Activated CD8-positive, alpha-beta memory T cell treated with anti-CD3 and anti-CD28 coated beads, Interleukin-2, amount 50 U/mL, for 48 hours (primary cell): ENCODE measurements at regions not wholly inside any gene's neighbourhood (a gene's known extent, or its start where the extent isn't known, plus 50 kb on each side); places are given as distances from the start of the nearest gene placed in this dataset.

ENCODE experiments used
- DNase-seq: peaks from one replicate; pipeline ENCODE4 v3.0.0-alpha.2; 2020

DNA sequence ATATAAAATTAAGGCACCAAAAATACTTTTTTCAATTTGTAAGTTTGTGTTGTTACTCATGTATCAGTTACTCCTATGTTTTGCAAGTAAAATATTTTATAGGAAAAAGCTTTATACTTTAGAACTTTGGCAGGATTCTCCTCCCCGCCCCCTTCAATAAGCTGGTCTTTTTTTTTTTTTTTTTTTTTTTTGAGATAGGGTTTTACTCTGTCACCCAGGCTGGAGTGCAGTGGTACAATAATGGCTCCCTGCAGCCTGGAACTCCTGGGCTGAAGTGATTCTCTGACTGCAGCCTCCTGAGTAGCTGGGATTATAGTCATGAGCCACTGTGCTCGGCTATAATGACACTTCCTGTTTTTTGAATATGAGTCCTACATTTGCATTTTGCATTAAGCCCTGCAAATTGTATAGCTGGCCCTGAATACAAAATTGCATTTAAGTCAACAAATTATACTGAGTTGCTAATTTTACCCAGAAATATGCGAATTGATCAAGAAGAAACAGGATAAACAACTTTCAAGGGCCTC lies 192.9 kb downstream of the PIK3R1 start:
- no peak for DNase-seq

DNA sequence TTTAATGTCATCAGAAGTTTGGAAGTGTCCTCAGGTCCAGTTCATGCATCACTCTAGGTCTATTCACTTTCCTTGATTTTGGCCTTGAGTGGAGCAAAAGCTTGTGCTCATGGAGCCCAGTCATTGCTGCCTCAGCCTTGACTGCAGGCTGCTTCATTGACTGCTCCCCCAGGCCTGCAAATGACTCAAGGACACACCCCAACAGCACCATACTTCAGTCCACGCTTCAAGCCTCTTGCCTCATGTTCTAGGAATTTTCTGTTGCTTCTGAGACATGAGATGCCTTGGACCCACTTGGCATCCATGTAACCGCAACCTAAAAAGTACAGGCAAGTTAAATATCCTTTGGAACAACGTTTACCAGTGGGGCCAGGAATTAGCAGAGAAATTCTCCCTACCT lies 193.7 kb downstream of the PIK3R1 start:
- no peak for DNase-seq

DNA sequence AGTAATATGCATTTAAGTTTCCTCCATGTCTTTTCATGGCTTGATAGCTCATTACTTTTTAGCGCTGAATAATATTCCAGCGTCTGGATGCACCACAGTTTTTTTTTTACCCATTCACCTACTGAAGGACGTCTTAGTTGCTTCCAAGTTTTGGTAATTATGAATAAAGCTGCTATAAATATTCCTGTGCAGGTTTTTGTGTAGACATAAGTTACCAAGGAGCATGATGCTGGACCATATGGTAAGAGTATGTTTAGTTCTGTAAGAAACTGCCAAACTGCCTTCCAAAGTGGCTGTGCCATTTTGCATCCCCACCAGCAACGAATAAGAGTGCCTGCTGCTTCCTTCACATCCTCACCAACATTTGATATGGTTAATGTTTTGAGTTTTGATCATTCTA lies 195.6 kb downstream of the PIK3R1 start:
- no peak for DNase-seq

DNA sequence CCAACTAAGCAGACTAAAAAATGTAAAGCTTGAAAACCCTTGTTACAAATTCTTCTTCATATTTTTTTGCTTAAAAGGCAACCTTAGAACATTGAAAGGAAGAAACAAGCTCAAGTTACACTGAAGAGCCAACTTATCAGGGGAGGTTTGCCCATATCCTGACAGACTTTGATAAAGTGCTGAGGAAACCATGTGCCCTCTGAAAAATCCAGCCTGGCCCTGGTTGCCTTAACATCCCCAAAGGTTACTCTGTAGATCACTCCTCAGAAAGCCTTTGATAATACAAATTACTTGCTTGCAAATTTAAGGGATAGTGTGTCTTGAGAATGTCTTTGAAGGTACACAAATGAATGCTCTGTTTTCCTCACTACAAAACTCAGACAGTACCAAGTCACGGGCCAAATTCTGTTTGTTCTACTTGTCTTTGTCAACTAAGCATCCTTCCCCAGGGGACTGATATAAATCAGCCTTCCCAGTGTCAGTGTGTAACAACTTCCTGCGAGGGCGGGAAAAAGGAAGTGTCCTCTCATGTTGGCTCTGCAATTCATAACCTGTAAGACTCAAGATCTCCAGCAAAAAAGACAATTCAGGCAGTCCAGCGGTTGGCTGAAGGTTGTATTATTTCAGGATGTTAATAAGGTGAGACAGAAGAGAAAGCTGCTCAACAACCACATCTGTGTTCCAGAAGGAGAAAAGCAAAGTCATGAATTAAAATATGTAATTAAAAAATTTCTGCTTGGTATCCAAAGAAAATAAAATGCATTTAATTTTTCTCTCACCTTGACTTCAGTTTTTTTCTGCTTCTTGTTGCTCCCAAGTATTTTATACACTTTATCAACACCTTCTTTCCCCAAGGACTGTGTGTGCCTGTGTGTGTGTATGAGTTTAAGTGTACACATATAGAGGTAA lies 199.9 kb downstream of the PIK3R1 start:
- DNase-seq: no peak

DNA sequence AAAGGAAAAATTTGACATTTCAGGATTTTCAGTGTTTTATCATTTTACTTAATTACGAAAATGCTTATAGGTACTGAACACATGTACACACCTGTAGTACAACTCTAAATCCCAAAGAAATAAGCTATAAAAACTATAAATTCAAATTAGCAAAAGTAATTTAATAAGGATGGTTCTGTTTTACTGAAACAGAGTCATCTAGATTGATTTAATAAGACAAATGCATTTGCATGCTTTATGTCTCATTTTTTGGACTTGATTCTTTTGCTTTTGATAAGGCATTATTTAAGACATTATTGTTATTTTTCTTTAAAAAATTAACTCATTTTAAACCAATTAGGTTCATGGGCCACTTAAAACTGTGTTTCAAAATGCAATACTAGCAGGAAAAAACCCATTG lies 201.2 kb downstream of the PIK3R1 start:
- no peak for DNase-seq

DNA sequence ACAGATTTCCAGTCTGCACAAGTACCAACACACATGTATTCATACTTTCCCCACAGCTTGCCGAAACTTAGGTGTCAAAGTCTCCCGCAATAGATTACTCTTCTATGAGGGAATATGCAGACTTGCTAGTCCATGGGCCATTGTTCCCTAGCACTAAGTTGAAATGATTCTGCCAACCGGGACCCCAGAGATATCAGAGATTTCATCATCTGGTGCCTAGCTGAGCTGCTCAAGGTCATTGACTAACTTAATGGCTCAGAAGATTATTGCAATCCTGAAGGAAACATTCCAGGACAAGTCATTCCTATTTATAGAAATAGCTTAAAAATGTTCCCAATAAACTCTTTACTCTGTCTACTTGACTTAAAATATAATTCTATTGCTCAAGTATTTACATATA lies 202.6 kb downstream of the PIK3R1 start:
- DNase-seq: no peak

DNA sequence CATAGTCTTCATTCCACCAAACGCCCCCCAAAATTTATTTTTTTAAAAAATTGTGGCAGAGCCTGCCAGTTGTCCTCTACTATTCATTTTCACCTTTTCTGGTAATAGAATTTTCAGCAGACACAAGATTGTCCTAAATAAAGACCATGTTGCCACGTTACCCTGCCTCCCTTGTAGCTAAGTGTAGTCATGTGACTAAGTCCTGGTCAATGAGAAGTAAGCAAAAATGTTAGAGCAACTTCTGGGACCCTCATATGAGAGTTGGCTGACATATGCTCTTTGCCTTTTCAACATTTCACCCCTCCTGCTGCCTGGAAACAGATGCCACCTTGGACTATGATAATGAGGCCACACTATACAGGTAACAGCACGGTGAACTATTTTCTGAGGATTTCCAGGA lies 203.1 kb downstream of the PIK3R1 start:
- no peak for DNase-seq

DNA sequence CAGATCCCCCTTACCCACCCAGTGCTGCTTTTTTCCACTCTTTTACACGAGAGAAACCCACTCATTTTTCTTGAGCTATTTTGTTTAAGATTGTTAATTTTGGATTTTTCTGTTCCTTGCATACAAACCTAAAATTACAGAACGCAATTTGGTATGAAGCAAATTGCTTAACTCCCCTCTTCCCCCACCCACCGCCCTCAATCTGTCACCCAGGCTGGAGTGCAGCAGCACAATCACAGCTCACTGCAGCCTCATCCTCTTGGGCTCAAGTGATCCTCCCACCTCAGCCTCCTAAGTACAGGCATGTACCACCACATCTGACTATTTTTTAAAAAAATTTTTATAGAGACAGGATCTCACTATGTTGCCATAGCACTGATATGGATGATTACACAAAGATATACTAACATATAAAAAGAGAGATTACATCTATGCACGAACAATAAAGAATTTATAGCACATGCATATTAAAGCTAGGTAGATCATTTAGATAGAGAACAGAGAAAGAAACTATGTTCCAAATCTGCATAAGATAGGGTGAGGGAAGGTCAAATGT lies 203.6 kb downstream of the PIK3R1 start:
- DNase-seq: no peak

DNA sequence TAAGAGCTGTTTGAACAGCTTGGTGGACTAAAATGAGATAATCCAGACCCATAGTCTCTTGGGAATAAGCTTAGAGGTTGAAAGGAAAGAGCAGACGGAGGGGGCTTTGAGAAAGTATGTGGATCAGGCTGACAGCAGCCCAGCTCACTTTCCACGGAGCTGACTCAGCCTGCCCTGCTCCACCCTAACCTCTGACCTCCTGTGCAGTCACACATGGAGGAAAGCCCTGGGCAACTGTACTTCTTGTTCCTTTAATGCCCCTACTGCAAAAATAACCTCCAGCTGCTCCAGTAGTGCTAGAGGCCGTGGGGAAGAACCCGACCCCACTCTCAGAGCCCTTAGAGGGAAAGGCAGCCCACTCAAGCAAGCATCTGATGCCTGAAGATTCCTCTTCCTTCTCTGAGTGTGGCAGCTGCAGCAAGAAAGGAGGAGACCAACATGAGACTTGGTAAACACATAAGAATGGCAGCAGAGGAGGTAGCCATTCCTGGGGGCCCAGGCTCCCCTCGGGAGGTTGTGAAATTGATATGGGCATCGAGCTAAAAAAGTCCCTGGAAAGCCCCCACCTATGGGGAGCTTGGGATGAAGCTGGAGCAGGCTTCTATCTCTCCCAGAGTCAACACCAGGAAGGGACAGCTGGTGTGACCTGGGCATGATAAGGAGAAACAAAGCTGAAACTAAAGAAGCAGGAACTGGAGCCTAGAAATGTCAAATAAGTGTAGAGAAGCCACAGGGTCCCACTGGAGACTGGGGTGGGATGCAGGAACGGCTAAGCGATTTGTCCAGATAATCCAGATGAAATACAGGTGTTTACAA lies 204.3 kb downstream of the PIK3R1 start:
- no peak for DNase-seq

DNA sequence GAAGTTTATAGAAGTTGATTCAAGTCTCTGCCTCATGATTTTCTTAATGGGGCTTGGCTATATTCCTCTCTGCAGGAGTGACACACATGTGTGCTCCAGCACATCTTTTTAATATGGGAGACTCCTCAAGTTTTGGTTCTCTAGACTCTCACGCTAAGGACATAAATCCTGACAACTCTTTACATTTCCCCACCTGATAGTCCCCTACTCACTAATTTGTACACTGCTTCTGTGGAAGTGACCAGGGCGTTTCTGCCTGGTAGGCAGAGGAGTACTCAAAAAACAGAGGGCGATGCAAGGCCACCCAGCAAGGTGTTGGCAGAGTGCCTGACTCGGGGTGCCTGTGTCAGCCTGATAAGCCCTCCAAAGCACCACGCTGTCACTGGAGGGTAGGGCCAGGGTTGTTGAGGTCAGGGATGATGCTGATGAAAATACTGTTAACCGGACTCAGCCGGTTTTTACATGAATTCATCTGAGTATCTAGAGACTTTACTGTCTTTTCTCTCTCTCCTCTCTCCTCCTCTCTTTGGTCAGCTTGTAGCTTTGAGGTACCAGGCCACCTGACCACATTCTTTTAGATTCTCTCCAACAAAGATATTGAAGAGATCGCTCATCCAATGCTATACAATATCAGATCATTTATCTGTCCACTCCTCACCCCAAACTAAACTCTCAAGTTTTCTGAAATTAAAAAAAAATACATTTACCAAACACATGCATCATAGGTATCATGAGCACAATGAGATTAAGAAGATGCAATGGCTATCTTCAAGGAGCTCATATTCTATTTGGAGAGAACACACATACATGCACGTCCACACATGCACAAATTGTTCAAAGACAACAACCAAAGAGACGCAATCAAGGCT lies 205.2 kb downstream of the PIK3R1 start:
- no peak for DNase-seq

DNA sequence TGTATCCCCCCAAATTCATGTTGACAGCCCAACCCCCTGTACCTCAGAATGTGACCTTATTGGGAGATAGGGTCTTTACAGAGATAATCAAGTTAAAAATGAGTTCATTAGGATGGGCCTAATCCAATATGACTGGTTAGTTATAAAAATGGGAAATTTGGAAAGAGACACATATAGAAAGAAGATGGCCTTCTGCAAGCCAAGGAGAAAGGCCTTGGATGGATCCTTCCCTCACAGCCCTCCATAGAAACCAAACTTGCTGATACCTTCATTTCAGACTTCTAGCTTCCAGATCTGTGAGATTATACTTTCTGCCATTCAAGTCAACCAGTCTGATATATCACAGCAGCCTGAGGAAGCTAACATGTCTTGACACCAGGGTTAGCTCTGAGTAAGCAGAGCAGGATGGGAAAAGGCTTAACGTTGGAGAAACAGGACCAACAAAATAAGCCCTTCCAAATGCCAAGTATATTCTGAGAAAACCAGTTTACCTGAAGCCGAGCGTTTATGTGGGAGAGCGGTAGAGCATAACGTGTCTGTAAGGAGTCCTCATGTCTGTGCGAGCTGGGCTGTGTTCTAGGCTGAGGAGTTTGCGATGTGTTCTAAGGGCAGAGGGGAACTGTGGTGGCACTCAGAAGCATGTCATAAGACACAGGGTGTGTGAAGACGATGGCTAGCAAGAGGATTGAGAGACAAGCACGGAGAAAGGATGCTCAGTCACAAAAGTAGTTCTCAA lies 206.1 kb downstream of the PIK3R1 start:
- DNase-seq: no peak

DNA sequence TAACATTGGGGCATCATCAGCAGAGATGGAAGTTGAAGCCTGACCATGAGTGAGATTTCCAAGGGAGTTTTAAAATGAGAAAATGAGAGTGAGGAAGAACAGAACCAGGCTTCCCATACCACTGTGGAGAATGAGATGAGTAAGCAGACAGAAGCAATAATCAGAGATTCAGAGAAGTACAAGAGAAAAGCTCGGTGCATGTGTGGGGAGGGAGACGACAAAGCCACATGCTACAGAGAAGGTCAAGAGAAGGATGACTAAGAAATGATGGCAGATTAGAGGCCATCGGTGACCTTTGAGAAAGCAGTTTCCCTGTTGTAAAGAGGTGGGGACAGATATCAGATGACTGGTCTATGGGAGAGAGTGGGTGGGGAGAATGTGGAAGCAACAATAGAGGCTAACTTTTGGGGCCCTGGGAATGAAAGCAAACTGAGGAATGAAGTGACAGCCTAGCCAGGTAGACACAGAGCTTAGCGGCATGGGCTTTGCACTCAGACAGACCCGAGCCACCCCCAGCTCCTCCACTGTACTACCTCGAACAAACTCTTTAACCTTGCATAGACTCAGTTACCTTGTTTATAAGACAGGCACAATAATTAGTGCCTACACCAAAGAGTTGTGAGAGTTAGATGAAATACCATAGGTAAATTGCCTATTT lies 207.7 kb downstream of the PIK3R1 start:
- no peak for DNase-seq

DNA sequence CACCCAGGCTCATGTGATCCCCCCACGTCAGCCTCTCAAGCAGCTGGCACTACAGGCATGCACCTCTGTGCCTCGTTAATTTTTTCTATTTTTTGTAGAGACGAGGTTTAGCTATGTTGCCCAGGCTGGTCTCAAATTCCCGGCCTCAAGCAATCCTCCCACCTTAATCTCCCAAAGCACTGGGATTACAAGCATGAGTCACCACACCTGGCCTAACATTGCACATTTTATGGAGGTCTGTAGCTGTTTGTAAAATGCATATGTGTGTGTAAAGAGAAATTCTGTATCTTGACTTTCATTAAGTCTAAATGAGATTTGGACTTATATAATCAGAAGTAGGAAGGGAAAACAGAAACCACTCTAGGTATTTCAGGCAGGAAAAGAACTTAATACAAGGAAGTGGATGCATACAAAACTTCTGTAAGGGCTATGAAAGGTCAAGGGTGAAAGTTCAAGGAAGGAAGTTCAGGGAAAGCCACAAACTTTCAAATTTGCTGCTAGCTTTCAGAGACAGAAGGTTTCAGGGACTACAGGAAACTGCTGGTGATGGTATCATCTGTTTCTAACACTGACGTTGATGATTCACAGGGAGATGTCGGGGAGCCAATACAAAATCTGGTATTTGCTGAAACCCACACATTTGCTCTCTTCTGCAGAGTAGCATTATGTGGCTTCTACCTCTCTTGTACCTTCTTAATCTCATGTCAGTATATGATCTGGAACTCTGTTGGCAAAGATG lies 209.4 kb downstream of the PIK3R1 start:
- DNase-seq: no peak

DNA sequence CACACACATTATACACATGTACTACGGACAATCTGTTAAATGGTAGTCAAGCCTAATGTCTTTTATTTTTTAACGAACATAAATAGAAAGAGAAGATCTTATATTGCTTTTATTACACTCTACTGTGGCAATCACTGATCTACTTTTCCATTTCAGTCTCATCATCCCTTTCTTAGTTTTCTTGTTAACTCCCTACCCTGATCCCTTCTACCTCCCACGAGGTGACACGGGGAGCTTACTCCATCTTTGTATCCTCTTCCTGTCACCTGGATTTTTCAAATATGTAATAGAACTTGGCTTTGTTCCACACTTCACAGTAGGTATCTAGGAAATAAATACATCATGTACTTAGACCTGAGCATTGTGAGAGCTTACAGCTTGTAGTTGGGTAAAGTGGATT lies 211.0 kb downstream of the PIK3R1 start:
- no peak for DNase-seq

DNA sequence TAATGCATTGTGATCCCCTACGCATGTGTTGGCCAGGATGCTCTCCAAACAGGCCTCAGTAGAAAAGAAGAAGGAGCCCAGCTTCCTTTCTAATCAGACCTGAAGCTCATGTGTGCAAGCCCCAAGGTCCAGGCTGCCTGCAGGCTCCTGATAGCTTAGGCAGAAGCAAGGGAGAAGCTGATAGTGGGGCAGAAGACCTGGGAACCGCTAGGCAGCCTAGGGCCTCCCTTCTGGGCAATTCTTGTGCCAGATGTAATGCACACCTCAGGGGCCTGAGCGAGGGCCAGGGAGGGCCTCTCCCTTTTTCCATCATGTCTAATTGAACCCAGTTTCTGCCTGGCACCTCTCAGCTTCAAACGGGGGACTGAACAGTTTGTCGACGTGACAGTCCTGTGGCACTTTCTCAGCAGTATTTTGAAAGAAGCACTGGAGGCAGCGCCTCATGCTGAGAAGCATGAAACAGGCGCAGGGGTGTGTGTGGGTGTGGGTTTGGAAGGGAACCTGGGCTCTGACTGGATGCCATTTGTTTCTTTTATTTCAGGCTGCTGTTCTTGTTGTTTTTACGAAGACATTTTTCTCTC lies 212.8 kb downstream of the PIK3R1 start:
- DNase-seq: no peak

DNA sequence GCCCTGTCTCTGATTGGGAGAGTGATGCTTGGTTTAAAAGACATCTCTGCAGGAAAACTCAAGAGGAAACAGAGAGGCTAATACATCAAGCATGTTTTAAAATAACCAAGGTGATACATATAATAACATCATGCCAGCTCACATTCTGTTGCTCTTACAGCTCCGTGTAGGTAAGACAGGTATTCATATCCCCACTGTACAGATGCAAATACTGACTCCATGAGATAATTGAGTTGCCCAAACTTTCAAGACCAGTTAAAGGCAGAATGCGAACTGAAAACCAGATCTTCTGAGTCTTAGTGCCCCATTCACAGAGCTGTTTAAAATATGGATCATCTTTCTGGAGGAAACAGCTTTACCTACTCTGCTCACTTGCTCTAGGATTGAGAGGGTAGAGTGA lies 214.0 kb downstream of the PIK3R1 start:
- no peak for DNase-seq

DNA sequence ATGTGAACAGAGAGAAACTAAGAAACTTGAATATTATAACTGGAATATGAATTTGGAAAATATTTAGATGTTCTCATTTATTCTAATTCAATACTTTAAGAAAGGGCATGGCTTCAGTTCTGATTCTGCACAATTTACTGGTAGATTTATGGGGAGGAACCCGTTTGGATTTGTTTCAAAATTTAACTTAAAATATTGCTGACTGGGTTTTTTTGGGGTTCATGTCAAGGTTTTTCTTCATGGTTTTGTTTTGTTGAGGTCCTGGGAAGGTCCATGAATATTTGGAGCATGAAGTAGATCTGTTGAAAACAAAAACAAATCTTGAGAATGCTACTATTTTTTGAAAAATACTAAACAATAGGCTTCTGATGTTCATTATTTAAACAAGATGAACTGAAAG lies 214.7 kb downstream of the PIK3R1 start:
- DNase-seq: no peak

DNA sequence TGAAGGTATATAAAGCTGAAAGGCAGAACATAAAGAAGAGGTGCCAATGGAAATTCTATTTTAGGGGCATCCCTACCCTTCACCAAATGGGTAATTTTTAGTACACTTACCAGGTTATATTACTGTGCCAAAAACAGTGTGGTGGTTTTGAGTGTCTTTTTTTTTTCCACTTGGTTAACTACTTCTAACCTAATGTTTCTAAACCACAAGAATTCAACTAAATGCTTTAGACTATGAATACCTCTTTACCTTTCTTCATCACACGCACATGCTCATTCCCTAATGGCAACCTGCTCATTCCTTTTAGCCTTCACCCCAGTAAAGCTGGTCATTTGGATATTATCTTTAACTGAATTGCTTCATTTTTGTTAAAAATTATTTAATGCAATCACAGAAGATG lies 215.6 kb downstream of the PIK3R1 start:
- no peak for DNase-seq

DNA sequence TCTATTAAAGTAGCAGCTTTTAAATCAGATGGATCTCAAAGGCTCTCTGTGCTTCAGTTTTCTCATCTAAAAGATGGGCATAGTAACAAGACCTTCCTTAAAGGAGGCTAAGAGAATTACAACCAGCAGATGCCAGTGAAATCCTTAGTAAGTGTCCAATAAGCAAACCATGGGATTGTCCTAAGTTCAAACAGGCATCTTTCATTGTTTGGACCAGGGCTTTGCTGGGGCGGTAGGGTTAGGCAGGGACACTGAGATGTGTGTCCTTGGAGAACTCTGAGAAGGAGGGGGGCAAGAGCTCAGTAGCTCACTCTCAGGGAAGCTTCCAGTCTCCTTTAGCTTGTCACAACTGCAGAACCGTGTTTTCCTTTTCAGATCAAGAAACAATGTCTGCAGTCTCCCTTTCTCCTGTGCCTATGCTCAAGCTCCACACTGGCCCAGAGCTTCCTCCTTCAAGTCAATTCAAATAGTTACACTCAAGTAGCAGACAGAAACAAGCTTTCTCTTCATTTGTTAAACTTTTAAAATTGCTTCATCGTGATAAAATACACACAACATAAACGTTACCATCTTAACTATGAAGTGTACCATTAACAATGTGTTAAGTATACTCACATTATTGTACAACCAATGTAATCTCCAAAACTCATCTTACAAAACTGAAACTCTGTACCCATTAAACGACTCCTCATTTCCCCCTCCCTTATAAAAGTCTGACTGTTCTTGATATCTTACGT lies 216.2 kb downstream of the PIK3R1 start:
- DNase-seq: no peak
